Neutrophil (primary cell): ENCODE measurements at regions not wholly inside any gene's neighbourhood (a gene's known extent, or its start where the extent isn't known, plus 50 kb on each side); places are given as distances from the start of the nearest gene placed in this dataset.

ENCODE experiments used
- H3K27ac ChIP-seq: fragments of 200-600 bp; sonication (generic); 2 replicates; pipeline ENCODE4 v1.5.1; 2016; ENCODE audit warnings: mild to moderate bottlenecking, moderate library complexity
- H3K27me3 ChIP-seq: fragments of 200-600 bp; sonication (generic); 2 replicates; pipeline ENCODE4 v1.6.0; 2016; ENCODE audit warnings: mild to moderate bottlenecking
- H3K36me3 ChIP-seq: fragments of 200-600 bp; sonication (generic); 2 replicates; pipeline ENCODE4 v1.5.1; 2017
- H3K4me1 ChIP-seq, 2 experiments: fragments of 200-600 bp in 1 of 2; sonication (generic) in 1 of 2; 1 replicate in 1 of 2; 2 replicates in 1 of 2; pipeline versions ENCODE4 v1.5.1 to v1.6.1; 2013 to 2016; ENCODE audit warnings: low read depth in 1 of 2, low read length in 1 of 2, mild to moderate bottlenecking in 1 of 2, moderate library complexity in 1 of 2; ENCODE audit not compliant: control insufficient read depth in 1 of 2, insufficient read depth in 1 of 2
- H3K4me3 ChIP-seq, 2 experiments: fragments of 200-600 bp in 1 of 2; sonication (generic) in 1 of 2; 1 replicate in 1 of 2; 2 replicates in 1 of 2; pipeline ENCODE4 v1.5.1; 2013 to 2016; ENCODE audit warnings: low read depth in 1 of 2, low read length in 1 of 2, mild to moderate bottlenecking in 1 of 2, moderate library complexity in 1 of 2
- H3K9me3 ChIP-seq: fragments of 200-600 bp; sonication (generic); 2 replicates; pipeline ENCODE4 v1.5.1; 2016
- CTCF ChIP-seq: fragments of 200-600 bp; sonication (generic); IDR thresholded peaks from 2 replicates; pipeline ENCODE4 v1.5.1; 2016; ENCODE audit warnings: antibody characterized with exemption

- Histone ChIP-seq H3K27ac (no peak overlapping the region), H3K9me3 (no peaks in the 10 kb centered on the region), H3K4me3 (no peak overlapping the region), H3K27me3 (no peaks in the 10 kb centered on the region), H3K4me1 (peaks cover 0 to 3% of the 10 kb centered on the region in 2 experiments), H3K36me3 (no peaks in the 10 kb centered on the region)
- TF ChIP-seq CTCF: no peak
Observed at GRCh38 chr9:107731115-107731762, 241.7 kb upstream of the KLF4 start.

- no peaks in the 10 kb centered on the region for H3K9me3 ChIP-seq
- H3K27ac ChIP-seq: no peak overlapping the region
- H3K4me1 ChIP-seq: peaks cover 0 to 3% of the 10 kb centered on the region in 2 experiments
- no peak overlapping the region for H3K4me3 ChIP-seq
- no peak for TF ChIP-seq CTCF
- no peaks in the 10 kb centered on the region for H3K36me3 ChIP-seq
- no peaks in the 10 kb centered on the region for H3K27me3 ChIP-seq
Observed at GRCh38 chr9:107730666-107731065, 241.1 kb upstream of the KLF4 start.

- Histone ChIP-seq H3K4me3 (no peak overlapping the region), H3K27me3 (no peaks in the 10 kb centered on the region), H3K27ac (no peak overlapping the region), H3K9me3 (no peaks in the 10 kb centered on the region), H3K4me1 (no peaks in the 10 kb centered on the region), H3K36me3 (no peaks in the 10 kb centered on the region)
- TF ChIP-seq CTCF: no peak
Observed at GRCh38 chr9:107727086-107727780, 237.7 kb upstream of the KLF4 start.

GRCh38 chr9:107723015-107723414 is 233.4 kb upstream of the KLF4 start:
- no peak for TF ChIP-seq CTCF
- Histone ChIP-seq H3K9me3 (no peaks in the 10 kb centered on the region), H3K4me1 (no peaks in the 10 kb centered on the region), H3K36me3 (no peaks in the 10 kb centered on the region), H3K4me3 (no peak overlapping the region), H3K27me3 (no peaks in the 10 kb centered on the region), H3K27ac (no peak overlapping the region)

GRCh38 chr9:107721705-107722245 is 232.2 kb upstream of the KLF4 start:
- H3K27me3 ChIP-seq: no peaks in the 10 kb centered on the region
- no peak overlapping the region for H3K4me3 ChIP-seq
- H3K36me3 ChIP-seq: no peaks in the 10 kb centered on the region
- H3K9me3 ChIP-seq: no peaks in the 10 kb centered on the region
- H3K27ac ChIP-seq: no peak overlapping the region
- no peaks in the 10 kb centered on the region for H3K4me1 ChIP-seq
- no peak for TF ChIP-seq CTCF
